NCI-H1694 (cell line): ENCODE measurements at regions not wholly inside any gene's neighbourhood (a gene's known extent, or its start where the extent isn't known, plus 50 kb on each side); places are given as distances from the start of the nearest gene placed in this dataset.
A peak's percentile ranks its signal among the peaks of the same experiment; 100 is the strongest.

Experiments
- DNase-seq: peaks from one replicate; lab custom pipeline; 2025; lab: John Stamatoyannopoulos, UW

DNA sequence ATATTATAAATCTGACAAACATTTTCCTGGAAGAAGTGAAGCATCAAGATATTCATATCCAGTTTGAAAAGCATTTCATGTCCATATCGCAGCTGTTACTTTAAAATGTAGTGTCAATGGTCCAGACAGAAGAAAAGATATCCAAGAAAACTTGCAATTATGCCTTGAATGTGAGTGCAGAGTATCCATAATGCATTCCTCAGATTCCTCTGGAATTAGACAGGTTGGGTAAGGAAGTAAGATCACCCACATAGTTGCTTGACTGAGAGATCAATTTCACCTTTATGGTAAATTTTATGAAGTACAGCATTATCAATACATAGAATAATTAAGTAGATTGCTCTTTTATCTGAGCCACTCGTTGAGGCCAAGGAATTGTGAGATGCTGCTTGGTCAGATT lies 327.0 kb upstream of the SLITRK5 start:
- no peak for DNase-seq

DNA sequence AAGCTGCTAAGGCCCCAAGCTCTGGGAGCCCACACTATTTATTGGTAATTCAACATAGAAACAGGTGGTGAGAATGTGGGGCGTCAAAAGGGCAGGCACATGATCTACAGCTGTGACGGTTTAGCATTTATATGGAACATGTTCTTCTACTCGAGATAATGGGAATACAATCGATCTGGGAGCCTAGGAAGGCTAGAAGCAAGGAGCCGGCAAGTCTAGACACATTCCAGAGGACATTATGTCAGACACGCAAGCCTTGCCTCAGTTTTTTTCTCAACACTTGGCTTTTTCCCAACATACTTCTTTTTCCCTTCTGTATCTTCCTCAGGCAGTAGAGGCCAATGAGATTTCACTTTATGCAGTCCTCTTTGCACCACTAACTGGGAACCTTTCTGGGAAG lies 315.7 kb upstream of the SLITRK5 start:
- no peak for DNase-seq

- DNase-seq = no peak
Observed at GRCh38 chr13:87356314-87356713, 314.9 kb upstream of the SLITRK5 start.

DNA sequence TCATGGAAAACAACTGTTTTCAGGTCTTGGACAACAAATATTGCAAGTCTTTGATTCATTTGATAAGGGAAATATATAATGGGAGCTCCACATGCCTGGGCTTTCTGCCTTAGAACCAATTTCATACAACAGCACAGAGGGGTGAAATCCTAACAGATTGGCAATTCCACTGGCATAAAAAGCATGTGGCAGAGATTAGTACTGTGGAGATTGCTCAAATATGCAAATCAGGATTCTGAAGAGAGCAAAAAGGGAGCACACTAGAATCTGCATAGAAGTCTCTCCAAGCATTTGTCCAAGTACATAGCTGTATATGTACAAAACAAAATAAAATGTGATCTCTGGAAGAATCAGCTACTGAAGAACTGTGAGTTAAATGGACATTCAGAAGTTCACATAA lies 312.9 kb upstream of the SLITRK5 start:
- DNase-seq = no peak

- no peak for DNase-seq
Observed at GRCh38 chr13:87361216-87361615, 310.0 kb upstream of the SLITRK5 start.

DNA sequence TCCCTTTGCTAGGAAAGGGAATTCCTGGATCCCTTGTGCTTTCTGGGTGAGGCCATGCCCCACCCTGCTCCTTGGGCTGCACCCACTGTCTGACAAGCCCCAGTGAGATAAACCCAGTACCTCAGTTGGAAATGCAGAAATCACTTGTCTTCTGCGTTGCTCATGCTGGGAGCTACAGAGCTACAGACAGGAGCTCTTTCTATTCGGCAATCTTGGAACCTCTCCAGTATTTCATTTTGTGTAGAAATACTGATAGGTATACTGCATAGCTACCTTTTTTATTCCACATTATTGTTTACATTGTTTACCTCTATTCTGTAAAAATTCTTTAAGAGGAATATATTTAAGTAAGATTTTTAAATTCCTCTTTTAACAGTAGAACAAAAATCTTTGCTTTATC lies 302.5 kb upstream of the SLITRK5 start:
- DNase-seq = no peak

GRCh38 chr13:87376081-87376480 lies 295.1 kb upstream of the SLITRK5 start:
- no peak for DNase-seq

DNA sequence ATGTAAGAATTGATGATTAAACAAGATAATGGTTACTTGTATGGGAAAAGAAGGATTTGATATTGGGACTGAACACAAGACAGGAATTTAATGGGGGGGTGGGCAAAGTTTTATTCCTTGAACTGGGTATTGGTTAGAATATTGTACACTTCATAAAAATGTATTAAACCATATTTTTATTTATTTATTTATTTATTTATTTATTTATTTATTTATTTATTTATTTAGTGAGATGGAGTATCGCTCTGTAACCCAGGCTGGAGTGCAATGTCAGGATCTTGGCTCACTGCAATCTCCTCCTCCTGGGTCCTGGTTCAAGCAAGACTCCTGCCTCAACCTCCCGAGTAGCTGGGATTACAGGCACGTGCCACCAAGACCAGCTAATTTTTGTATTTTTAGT lies 287.1 kb upstream of the SLITRK5 start:
- no peak for DNase-seq

DNA sequence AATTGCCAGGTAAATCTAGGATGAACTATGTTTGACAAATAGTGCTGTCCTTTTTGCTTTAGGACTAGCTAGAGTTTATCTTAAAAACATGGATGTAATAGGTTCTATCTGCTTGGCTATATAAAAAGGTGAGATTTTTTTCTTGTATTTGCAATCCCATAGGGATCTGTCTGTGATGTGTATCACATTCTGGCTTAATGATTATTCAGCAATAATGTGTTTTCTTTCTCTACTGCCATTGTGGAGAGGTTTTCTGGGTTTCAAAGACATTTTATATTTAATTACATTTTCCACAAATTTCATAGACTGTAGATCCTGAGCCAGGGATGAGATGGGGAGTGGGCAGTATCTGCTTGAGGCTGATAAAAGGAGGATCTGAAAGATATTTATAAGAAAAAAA lies 277.8 kb upstream of the SLITRK5 start:
- DNase-seq = no peak

GRCh38 chr13:87398047-87398446 lies 273.1 kb upstream of the SLITRK5 start:
- DNase-seq = no peak

DNA sequence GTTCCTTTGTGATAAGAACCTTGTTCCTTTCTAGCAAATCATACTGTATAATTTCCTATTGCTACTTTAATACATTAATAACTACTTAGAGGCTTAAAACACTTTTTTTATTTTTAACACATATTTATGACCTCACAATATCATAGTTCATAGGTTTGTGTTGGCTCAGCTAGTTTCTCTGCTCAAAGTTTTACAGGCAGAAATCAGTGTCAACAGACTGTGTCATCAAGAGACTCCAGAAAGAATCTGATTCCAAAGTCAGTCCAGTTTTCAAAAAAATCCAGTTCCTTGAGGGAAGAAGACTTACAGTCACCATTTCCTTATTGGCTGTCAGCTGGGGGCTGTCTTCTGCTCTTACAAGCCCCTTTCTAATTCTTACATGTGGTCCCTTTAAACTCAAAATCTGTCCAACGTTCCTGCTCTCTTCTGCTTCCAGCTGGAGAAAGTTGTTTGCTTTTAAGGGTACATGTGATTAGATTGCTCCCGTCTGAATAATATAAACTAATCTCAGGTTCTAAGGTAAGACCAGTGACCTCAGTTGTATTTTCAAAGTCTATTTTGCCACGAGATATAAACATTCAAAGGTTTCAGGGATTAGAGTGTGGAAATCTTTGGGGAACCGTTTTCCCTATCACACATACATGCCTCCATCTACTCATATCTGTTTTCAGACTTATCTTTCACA lies 267.3 kb upstream of the SLITRK5 start:
- DNase-seq = no peak

DNA sequence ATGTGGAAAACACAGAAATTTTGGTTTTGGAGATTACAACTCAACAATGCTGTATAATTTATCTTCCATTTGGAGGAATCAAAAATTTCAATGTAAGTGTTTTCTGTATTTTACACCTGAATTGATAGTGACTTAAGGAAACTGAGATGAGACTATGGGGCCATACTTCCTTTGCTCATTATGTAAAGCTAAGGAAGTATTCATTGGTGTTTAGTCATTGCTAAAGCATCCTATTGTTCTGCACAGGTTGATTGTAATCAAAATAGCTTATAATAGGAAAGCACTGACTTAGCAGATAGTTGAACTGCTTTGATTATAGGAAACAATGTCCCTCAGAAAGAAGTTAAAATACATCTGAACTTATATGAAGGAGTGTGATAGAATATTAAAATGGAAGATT lies 244.4 kb upstream of the SLITRK5 start:
- DNase-seq = no peak

DNA sequence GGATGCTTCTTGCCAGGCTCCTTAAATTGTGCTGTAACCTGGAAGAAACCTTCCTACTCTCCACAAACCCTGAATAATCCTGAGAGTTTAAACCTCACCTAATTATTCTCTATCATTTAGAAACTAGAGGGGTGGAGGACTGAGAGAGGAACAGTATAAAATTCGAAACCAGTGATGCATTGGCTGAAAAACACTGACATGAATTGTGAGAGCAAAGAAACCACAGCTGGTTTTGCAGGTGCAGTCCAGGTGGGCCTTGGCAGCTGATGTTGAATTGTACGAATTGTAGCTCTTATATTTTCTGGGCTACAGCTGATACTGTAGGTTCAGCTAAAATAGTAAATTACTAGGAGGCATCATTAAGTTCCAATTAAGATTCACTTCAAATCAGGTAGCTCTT lies 227.0 kb upstream of the SLITRK5 start:
- DNase-seq = no peak

GRCh38 chr13:87452281-87452680 lies 218.9 kb upstream of the SLITRK5 start:
- peak; percentile 18 for DNase-seq

- no peak for DNase-seq
Observed at GRCh38 chr13:87453244-87453643, 217.9 kb upstream of the SLITRK5 start.

- no peak for DNase-seq
Observed at GRCh38 chr13:87459419-87459818, 211.8 kb upstream of the SLITRK5 start.

DNA sequence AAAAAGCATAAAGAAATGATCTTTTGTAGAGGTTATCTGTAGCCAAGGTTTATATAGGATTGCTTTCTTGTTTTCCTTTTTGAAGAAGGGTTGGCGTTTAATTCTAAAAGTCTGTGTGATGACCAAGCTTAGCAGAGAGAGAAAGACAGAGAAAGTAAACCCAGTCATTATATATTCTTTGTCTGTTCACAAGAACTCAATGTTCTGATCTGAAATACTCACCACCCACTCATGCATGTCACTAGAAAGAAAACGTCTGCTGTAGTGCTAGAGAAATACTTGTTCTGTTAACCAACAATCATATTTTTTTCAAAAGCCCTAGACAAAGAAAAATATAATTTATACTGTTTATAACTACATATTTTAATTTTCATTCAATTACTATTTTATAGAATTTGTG lies 173.7 kb upstream of the SLITRK5 start:
- no peak for DNase-seq

DNA sequence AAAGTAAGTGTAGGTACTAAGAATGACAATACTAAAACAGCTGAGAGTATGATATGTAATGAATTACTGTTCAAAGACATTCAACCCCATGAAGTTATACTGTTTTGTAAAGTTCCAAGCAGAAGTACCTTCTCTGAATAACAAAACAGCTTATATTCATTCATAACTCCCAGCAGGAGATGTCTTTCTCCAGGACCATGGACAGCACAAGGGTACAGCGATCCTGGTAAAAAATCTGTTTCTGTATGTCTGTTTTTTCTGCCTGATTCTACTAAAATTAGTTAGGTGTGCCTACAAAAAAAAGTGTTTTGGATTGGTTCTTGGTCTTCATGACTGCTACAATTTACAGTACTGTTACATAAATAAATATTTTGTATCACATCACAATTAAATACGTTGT lies 172.5 kb upstream of the SLITRK5 start:
- DNase-seq = no peak

DNA sequence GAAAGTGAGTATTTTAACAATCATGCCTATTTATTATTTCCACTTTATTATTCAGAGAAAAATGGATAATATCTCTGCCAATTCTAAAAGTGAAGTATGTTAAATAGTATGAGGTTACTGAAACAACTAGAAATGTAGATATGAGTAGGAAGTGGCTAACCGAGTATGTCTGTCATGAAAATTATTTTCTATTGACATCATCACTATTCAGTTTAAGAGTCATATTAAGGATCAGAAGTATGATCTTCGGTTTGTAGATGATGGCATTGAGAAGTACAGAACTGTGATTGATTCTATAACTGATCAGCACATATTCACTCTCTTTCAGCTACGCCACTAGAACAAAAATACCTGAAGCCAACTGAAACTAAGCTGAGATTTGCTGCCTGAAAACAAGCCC lies 146.4 kb upstream of the SLITRK5 start:
- DNase-seq = no peak

GRCh38 chr13:87533776-87534175 lies 137.4 kb upstream of the SLITRK5 start:
- DNase-seq = no peak

DNA sequence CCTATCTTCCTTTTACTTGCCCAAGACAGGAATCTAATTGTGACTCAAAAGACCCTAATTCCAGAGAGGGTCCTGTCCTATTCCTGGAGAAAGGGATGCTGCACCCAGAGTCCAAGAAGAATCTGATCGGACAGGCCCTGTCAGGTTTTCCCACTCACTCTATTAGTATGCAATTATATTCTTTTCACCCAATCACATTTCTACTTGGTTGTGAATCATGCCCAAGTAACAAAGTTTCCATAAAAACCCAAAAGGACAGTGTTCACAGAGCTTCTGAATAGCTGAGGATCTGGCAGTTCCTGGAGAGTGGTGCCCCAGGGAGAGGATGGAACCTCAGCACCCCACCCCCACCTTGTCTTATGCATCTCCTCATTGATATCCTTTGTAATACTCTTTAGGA lies 135.3 kb upstream of the SLITRK5 start:
- DNase-seq = no peak

DNA sequence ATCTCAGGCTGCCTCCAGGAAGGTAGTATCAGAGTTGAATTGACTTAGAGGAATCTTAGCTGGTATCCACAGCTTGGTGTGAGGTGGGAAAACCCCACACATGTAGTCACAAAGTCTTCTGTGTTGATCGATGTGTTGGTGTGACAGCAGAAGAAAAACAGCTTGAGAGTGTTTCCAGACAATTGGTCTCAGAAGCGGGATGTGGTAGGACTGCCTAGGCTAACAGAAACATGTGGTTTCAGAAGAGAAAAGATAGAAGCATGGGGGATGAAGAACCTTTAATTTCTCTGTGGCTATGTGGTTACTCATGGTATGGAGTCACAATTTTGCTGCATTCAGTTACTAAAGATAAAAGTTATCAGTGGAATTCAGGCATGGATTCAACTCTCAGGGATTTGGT lies 134.7 kb upstream of the SLITRK5 start:
- DNase-seq = no peak

- no peak for DNase-seq
Observed at GRCh38 chr13:87536899-87537298, 134.3 kb upstream of the SLITRK5 start.

DNA sequence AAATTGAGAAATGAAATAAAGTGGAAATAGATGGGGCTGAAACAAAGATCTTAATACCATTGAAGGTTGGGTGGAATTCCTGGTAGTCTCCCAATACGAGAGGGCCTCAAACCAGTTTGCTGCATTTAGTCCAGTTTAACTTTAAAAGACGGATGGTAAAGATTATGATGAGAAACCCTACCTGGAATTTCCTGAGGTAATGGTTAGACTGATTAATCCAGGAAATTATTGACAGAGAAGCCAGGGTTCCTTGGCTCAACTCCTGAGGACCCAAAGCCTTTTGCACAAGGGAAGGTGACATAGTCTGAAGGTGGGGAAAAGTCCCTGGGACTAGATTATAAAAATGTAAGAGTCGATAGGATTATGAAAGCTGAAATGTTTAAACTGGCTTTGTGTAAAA lies 133.2 kb upstream of the SLITRK5 start:
- no peak for DNase-seq
